Endothelial cell of umbilical vein (primary cell): ENCODE measurements at regions not wholly inside any gene's neighbourhood (a gene's known extent, or its start where the extent isn't known, plus 50 kb on each side); places are given as distances from the start of the nearest gene placed in this dataset.

Source experiments
- BruUV-seq: library from RNA; stranded (reverse); fragments of 400-500 nt; replicated peaks from 2 replicates; lab custom pipeline; 2021; lab: Mats Ljungman, UMichigan
- CTCF ChIA-PET: fragments of 300-600, 350-600 bp; sonication (Branson Sonifier 250); formaldehyde crosslinking; loops from one replicate; lab custom pipeline; 2021; ENCODE audit warnings: antibody characterized with exemption, inconsistent platforms; lab: Charles Lee
- POLR2A ChIA-PET: fragments of 300-600, 350-600 bp; sonication (Branson Sonifier 250); formaldehyde crosslinking; loops from one replicate; lab custom pipeline; 2021; ENCODE audit warnings: antibody characterized with exemption, inconsistent platforms; lab: Charles Lee
- DNase-seq: peaks from one replicate; pipeline ENCODE4 v3.0.0-alpha.2; 2011; ENCODE audit warnings: low read depth, low spot score
- FAIRE-seq: peaks from 2 replicates; lab custom pipeline; 2011; peaks lifted over from hg19 to GRCh38; lab: Jason Lieb, UNC
- H2AFZ ChIP-seq: 2 replicates; pipeline ENCODE4 v1.6.0; 2012; ENCODE audit warnings: low read depth, low read length, control low read depth, inconsistent platforms
- H3K27ac ChIP-seq: 2 replicates; pipeline ENCODE4 v1.5.1; 2011; ENCODE audit warnings: low read depth, mild to moderate bottlenecking, control low read depth, low read length, moderate library complexity; ENCODE audit not compliant: insufficient read depth
- H3K27me3 ChIP-seq, 2 experiments: 2 replicates each; pipeline versions ENCODE4 v1.6.0 to v1.6.1; 2011; ENCODE audit warnings: low read length in 2 of 2, mixed read lengths in 1 of 2; ENCODE audit not compliant: control insufficient read depth in 2 of 2, insufficient read depth in 2 of 2
- H3K36me3 ChIP-seq, 2 experiments: 2 replicates in 1 of 2; 3 replicates in 1 of 2; pipeline ENCODE4 v1.5.1; 2011; ENCODE audit warnings: low read length in 2 of 2, mild to moderate bottlenecking in 1 of 2, moderate library complexity in 1 of 2; ENCODE audit not compliant: control insufficient read depth in 2 of 2, insufficient read depth in 2 of 2; ENCODE audit errors: extremely low read depth in 1 of 2
- H3K4me1 ChIP-seq: 3 replicates; pipeline ENCODE4 v1.5.1; 2011; ENCODE audit warnings: mild to moderate bottlenecking, low read length; ENCODE audit not compliant: control insufficient read depth, insufficient read depth; ENCODE audit errors: extremely low read depth
- H3K4me2 ChIP-seq: 2 replicates; pipeline ENCODE4 v1.6.1; 2011; ENCODE audit warnings: low read length, control low read depth, mixed read lengths; ENCODE audit not compliant: insufficient read depth
- H3K4me3 ChIP-seq, 3 experiments: fragments of 200-600 bp in 1 of 3; sonication (generic), shearing (Covaris generic) in 1 of 3; replicated peaks in 1 of 3; 2 replicates each; pipeline ENCODE4 v1.5.1; 2011 to 2016; ENCODE audit warnings: control low read depth in 3 of 3, low read length in 3 of 3, mild to moderate bottlenecking in 2 of 3, inconsistent platforms in 1 of 3, low read depth in 1 of 3, moderate library complexity in 1 of 3; ENCODE audit not compliant: insufficient read depth in 1 of 3
- H3K79me2 ChIP-seq: 2 replicates; pipeline ENCODE4 v1.6.0; 2012; ENCODE audit warnings: low read length, inconsistent platforms; ENCODE audit not compliant: control insufficient read depth, insufficient read depth
- H3K9ac ChIP-seq: replicated peaks from 2 replicates; pipeline ENCODE3; 2011; ENCODE audit warnings: low read length, control low read depth; ENCODE audit not compliant: insufficient read depth; ENCODE audit errors: extremely low read depth
- H3K9me1 ChIP-seq: replicated peaks from 3 replicates; pipeline ENCODE4 v1.6.0; 2011; ENCODE audit warnings: mild to moderate bottlenecking, low read length; ENCODE audit not compliant: control insufficient read depth, insufficient read depth; ENCODE audit errors: extremely low read depth
- H3K9me3 ChIP-seq: replicated peaks from 2 replicates; pipeline ENCODE4 v1.5.1; 2012; ENCODE audit warnings: low read length, inconsistent platforms; ENCODE audit not compliant: control insufficient read depth, insufficient read depth
- H4K20me1 ChIP-seq: replicated peaks from 2 replicates; pipeline ENCODE3; 2011; ENCODE audit warnings: mild to moderate bottlenecking, low read length; ENCODE audit not compliant: control insufficient read depth, insufficient read depth; ENCODE audit errors: extremely low read depth
- EZH2 ChIP-seq: IDR thresholded peaks from 2 replicates; pipeline ENCODE4 v1.6.1; 2012; ENCODE audit warnings: borderline replicate concordance, low read depth, mild to moderate bottlenecking, moderate library complexity, low read length, inconsistent platforms; ENCODE audit not compliant: severe bottlenecking
- GATA2 ChIP-seq: IDR thresholded peaks from 2 replicates; pipeline ENCODE4 v1.7.0; 2011; ENCODE audit warnings: low read depth, mild to moderate bottlenecking, moderate library complexity, mixed read lengths, low read length; ENCODE audit not compliant: insufficient read length, insufficient read depth
- JUN ChIP-seq: IDR thresholded peaks from 2 replicates; pipeline ENCODE4 v1.6.1; 2011; ENCODE audit warnings: borderline replicate concordance, low read depth; ENCODE audit not compliant: insufficient read length, insufficient read depth
- MAX ChIP-seq: IDR thresholded peaks from 2 replicates; pipeline ENCODE4 v1.6.1; 2011; ENCODE audit not compliant: insufficient read depth, insufficient read length
- MYC ChIP-seq: IDR thresholded peaks from one replicate; pipeline ENCODE4 v1.6.1; 2011; ENCODE audit warnings: mild to moderate bottlenecking, low read depth, low read length
- POLR2A ChIP-seq: IDR thresholded peaks from 2 replicates; pipeline ENCODE4 v1.6.1; 2012; ENCODE audit warnings: low read depth, mild to moderate bottlenecking, control low read depth, low read length
- POLR2AphosphoS5 ChIP-seq: IDR thresholded peaks from 2 replicates; pipeline ENCODE4 v1.6.1; 2012; ENCODE audit warnings: low read depth, mild to moderate bottlenecking, control low read depth, low read length, moderate library complexity; ENCODE audit not compliant: insufficient read depth
- dilution Hi-C: fragments of 300-500 bp; cut with MboI; formaldehyde crosslinking; loops from one replicate; pipeline ENCODE4 v1.15.0; 2019; ENCODE audit warnings: low sequenced_read_pairs; ENCODE audit not compliant: extremely low pct_ligation_motif_present
- intact Hi-C: fragments of 100-400 bp; cut with micrococcal nuclease; formaldehyde crosslinking; loops from one replicate; pipeline ENCODE4 v1.10.0; 2022
- TF ChIP-seq, protein P1 (sequence below), 2 donors: IDR thresholded peaks; 1 replicate in 1 of 2; 2 replicates in 1 of 2; pipeline ENCODE4 v1.5.1; 2011; ENCODE audit warnings: low read length in 2 of 2, mild to moderate bottlenecking in 2 of 2, moderate library complexity in 2 of 2, control low read depth in 1 of 2, inconsistent platforms in 1 of 2, low read depth in 1 of 2; ENCODE audit not compliant: insufficient read depth in 1 of 2; ENCODE audit errors: extremely low read depth in 1 of 2

DNA sequence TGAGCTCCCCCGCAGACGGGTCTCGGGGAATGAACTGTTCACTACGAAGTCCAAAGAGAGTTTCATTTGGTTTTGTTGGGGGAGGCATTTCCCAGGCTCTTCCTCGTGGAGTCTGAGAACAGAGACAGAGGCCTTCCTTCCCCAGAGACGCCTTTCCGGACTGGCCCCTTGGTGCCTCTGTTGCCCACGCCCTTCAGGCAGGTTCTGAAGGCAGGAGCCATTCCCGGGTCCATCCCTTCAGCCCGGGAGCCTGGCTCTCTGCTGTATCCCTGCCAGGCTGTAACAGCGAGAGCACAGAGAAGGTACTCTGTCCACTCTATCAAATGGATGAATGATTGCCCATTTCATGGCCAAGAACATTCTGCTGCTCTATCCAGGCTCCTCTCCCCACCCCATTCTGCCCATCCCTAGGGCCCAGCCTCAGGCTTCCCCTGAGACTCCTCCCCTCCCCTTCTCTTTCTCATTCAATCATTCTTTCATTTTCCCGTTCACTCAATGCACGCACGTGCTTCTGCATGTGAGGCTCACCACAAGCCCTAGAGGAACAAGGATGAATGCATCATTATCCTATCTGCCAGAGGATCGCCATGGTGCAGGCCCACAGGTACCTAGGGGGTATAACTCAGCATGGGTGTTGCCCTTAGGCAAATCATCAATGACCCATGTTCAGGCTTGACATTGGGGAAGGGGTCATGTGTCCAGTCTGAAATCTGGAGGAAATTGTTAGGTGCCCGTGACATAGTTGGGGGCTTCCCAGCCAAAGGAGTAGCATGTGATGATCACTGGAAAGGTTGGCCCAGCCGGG lies 298.6 kb downstream of the ZNF536 start:
- no peaks in the 10 kb centered on the region for H3K36me3 ChIP-seq
- dilution Hi-C loops (no loop called here), intact Hi-C loops (no loop called here)
- TF ChIP-seq EZH2 (no peak), JUN (no peak), POLR2AphosphoS5 (no peak), MAX (no peak), MYC (no peak), GATA2 (no peak)
- H3K27me3 ChIP-seq, result no peaks in the 10 kb centered on the region
- H3K9me3 ChIP-seq, result no peaks in the 10 kb centered on the region
- no peaks in the 10 kb centered on the region for H3K9me1 ChIP-seq
- ChIA-PET POLR2A (no interaction called here), CTCF (interaction anchor here (1.2 to 6.7 kb wide), 5 partner anchors 8 to 1896 kb away, joined by 4 to 136 read pairs (median 5); no protein-coding TSS in a partner anchor)
- H2AFZ ChIP-seq, result no peak overlapping the region
- FAIRE-seq (no peak), DNase-seq (no peak)
- H3K79me2 ChIP-seq, result no peaks in the 10 kb centered on the region
- H3K4me2 ChIP-seq, result no peak overlapping the region
- H3K27ac ChIP-seq, result no peak overlapping the region
- BruUV-seq, result no TSS peak
- H3K9ac ChIP-seq, result no peak overlapping the region
- no peaks in the 10 kb centered on the region for H3K4me1 ChIP-seq
- H3K4me3 ChIP-seq, result no peak overlapping the region
- H4K20me1 ChIP-seq, result no peaks in the 10 kb centered on the region

- Histone ChIP-seq H3K4me1 (no peaks in the 10 kb centered on the region), H3K4me2 (no peak overlapping the region), H3K79me2 (no peaks in the 10 kb centered on the region), H3K9me1 (no peaks in the 10 kb centered on the region), H4K20me1 (no peaks in the 10 kb centered on the region), H2AFZ (no peak overlapping the region), H3K9ac (no peak overlapping the region), H3K9me3 (no peaks in the 10 kb centered on the region), H3K27me3 (no peaks in the 10 kb centered on the region), H3K4me3 (no peak overlapping the region), H3K36me3 (no peaks in the 10 kb centered on the region), H3K27ac (no peak overlapping the region)
- CTCF ChIA-PET, result interaction anchor here (0.7 to 6.7 kb wide), 10 partner anchors 9 to 1903 kb away, joined by 3 to 136 read pairs (median 4); no protein-coding TSS in a partner anchor
- intact Hi-C loops (no loop called here), dilution Hi-C loops (no loop called here)
- POLR2A ChIA-PET, result no interaction called here
- FAIRE-seq (no peak), DNase-seq (no peak)
- no peak for TF ChIP-seq MYC
- TF ChIP-seq POLR2AphosphoS5, result no peak
- TF ChIP-seq GATA2, result no peak
- TF ChIP-seq JUN, result no peak
- TF ChIP-seq POLR2A, result no peak
- TF ChIP-seq, protein P1, sequence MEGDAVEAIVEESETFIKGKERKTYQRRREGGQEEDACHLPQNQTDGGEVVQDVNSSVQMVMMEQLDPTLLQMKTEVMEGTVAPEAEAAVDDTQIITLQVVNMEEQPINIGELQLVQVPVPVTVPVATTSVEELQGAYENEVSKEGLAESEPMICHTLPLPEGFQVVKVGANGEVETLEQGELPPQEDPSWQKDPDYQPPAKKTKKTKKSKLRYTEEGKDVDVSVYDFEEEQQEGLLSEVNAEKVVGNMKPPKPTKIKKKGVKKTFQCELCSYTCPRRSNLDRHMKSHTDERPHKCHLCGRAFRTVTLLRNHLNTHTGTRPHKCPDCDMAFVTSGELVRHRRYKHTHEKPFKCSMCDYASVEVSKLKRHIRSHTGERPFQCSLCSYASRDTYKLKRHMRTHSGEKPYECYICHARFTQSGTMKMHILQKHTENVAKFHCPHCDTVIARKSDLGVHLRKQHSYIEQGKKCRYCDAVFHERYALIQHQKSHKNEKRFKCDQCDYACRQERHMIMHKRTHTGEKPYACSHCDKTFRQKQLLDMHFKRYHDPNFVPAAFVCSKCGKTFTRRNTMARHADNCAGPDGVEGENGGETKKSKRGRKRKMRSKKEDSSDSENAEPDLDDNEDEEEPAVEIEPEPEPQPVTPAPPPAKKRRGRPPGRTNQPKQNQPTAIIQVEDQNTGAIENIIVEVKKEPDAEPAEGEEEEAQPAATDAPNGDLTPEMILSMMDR (IDR thresholded peaks at IDR 0.05; ENCODE audit: extremely low read depth in 1 of 2, insufficient read depth in 1 of 2, low read depth in 1 of 2, low read length in 2 of 2), result no peak
- no peak for TF ChIP-seq EZH2
- no TSS peak for BruUV-seq
These were observed 297.8 kb downstream of the ZNF536 start for GRCh38 chr19:30670011-30670329.
